Astrocyte (in vitro differentiated cells and primary cell): ENCODE measurements at regions not wholly inside any gene's neighbourhood (a gene's known extent, or its start where the extent isn't known, plus 50 kb on each side); places are given as distances from the start of the nearest gene placed in this dataset.

Experiments
- CTCF ChIP-seq: IDR thresholded peaks from 2 replicates; pipeline ENCODE4 v1.5.1; 2011; ENCODE audit warnings: low read depth, mild to moderate bottlenecking, inconsistent platforms, low read length, moderate library complexity; ENCODE audit not compliant: insufficient read depth
- EZH2 ChIP-seq: IDR thresholded peaks from 2 replicates; pipeline ENCODE4 v1.6.1; 2012; ENCODE audit warnings: mild to moderate bottlenecking, low read length, inconsistent platforms; ENCODE audit not compliant: insufficient read depth

- TF ChIP-seq CTCF (no peak), EZH2 (no peak)
Measured at GRCh38 chr12:34208331-34209258, 186.3 kb downstream of the ALG10 start.
